ENCODE measurements at regions not wholly inside any gene's neighbourhood (a gene's known extent, or its start where the extent isn't known, plus 50 kb on each side); places are given as distances from the start of the nearest gene placed in this dataset.

- no peak for DNase-seq
Measured at GRCh38 chr3:7793786-7794185, 707.8 kb upstream of the LMCD1 start.

GRCh38 chr3:7798276-7798675 is 703.3 kb upstream of the LMCD1 start:
- no peak for DNase-seq

GRCh38 chr3:7800006-7800780 is 701.4 kb upstream of the LMCD1 start:
- DNase-seq: no peak

GRCh38 chr3:7812490-7812889 is 689.1 kb upstream of the LMCD1 start:
- no peak for DNase-seq

- no peak for DNase-seq
Measured at GRCh38 chr3:7813365-7813764, 688.3 kb upstream of the LMCD1 start.

- no peak for DNase-seq
Measured at GRCh38 chr3:7817239-7817638, 684.4 kb upstream of the LMCD1 start.

GRCh38 chr3:7820969-7821368 is 680.7 kb upstream of the LMCD1 start:
- DNase-seq: no peak

- DNase-seq: no peak
Measured at GRCh38 chr3:7821858-7822257, 679.8 kb upstream of the LMCD1 start.

- no peak for DNase-seq
Measured at GRCh38 chr3:7841451-7841850, 660.2 kb upstream of the LMCD1 start.

- DNase-seq: no peak
Measured at GRCh38 chr3:7843441-7843840, 658.2 kb upstream of the LMCD1 start.

GRCh38 chr3:7847021-7847420 is 654.6 kb upstream of the LMCD1 start:
- no peak for DNase-seq

- no peak for DNase-seq
Measured at GRCh38 chr3:7847521-7847920, 654.1 kb upstream of the LMCD1 start.

GRCh38 chr3:7854266-7854665 is 647.4 kb upstream of the LMCD1 start:
- DNase-seq: no peak

- no peak for DNase-seq
Measured at GRCh38 chr3:7854721-7855120, 646.9 kb upstream of the LMCD1 start.

- no peak for DNase-seq
Measured at GRCh38 chr3:7865611-7866010, 636.0 kb upstream of the LMCD1 start.

- no peak for DNase-seq
Measured at GRCh38 chr3:7867587-7867986, 634.0 kb upstream of the LMCD1 start.

GRCh38 chr3:7871003-7871560 is 630.5 kb upstream of the LMCD1 start:
- DNase-seq: no peak

GRCh38 chr3:7874116-7874515 is 627.5 kb upstream of the LMCD1 start:
- DNase-seq: no peak

- DNase-seq: no peak
Measured at GRCh38 chr3:7875925-7876324, 625.7 kb upstream of the LMCD1 start.

- no peak for DNase-seq
Measured at GRCh38 chr3:7876741-7877297, 624.8 kb upstream of the LMCD1 start.

- DNase-seq: no peak
Measured at GRCh38 chr3:7877312-7877711, 624.3 kb upstream of the LMCD1 start.

GRCh38 chr3:7879572-7879971 is 622.1 kb upstream of the LMCD1 start:
- no peak for DNase-seq

- no peak for DNase-seq
Measured at GRCh38 chr3:7881946-7882345, 619.7 kb upstream of the LMCD1 start.

GRCh38 chr3:7897655-7898054 is 604.0 kb upstream of the LMCD1 start:
- no peak for DNase-seq

- no peak for DNase-seq
Measured at GRCh38 chr3:7913283-7913682, 588.3 kb upstream of the LMCD1 start.

Measured in GOT3 (cell line).